Glomerular visceral epithelial cell (primary cell): ENCODE measurements at regions not wholly inside any gene's neighbourhood (a gene's known extent, or its start where the extent isn't known, plus 50 kb on each side); places are given as distances from the start of the nearest gene placed in this dataset.

Experiments
- DNase-seq: peaks from one replicate; pipeline ENCODE4 v3.0.0-alpha.2; 2016; ENCODE audit errors: extremely low spot score

DNA sequence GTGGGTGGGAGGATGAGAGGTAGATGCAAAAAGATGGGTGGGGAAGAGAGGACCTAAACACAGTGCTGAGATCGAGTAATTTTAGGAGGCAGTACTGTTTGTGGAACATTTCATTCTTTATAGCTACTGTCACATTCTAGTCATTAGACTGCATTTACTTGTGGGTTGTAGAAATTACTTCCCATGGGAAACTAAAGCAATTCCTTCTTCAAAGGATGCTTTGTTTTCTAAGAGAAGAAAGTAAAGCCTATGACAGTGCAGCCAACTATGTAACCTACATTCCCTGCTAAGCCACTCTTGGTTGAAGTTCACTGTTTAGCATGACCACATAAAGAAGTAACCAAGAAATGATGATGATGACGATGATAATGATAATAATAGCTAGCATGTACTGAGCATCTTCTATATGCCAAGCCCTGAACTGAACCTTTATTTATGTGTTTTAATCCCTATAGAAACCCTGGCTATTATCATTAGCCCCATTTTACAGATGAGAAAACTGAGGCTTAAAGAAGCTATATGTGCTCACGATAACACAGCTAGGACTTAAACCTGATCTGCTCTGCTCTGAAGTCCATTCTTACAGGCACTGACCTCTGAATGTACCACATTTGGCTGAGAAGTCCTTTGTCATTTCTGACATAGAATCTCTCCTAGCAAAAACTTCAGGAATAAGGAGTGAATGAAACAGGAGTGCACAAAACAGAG, 114.5 kb upstream of the KIT start:
- no peak for DNase-seq

- DNase-seq = no peak
Observed at GRCh38 chr4:54545663-54546424, 111.9 kb upstream of the KIT start.

- DNase-seq = no peak
Observed at GRCh38 chr4:54547299-54548097, 110.3 kb upstream of the KIT start.

- DNase-seq = no peak
Observed at GRCh38 chr4:54548098-54548620, 109.6 kb upstream of the KIT start.

DNA sequence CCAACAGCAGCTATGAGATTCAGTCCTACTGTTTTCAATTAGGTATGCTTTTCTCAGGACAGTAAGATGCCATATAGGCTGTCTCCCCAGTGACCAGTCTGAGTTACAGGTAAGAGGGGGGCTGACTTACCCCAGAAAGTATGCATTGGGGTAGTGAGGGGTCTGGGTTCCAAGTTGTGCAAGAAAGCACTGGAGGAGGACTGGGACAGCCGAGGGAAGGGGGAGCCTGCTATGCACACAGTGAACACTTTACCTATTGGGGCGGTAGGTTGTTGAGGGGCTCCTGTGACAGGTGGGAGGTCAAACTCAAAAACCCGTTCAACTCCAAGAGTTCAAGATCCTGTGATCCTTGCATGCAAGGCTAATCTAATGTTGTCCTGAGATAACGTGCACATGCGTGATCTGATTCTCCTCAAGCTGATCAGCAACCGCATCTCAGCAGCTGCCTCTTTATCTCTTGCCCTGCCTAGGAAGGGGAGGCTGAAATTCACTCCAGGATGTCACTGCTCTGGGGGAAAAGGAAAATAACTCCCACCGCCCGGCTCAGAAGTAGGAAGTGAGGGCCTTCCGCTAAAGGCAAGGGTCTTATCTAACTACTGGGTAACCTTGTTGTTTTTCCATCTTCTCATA, 108.8 kb upstream of the KIT start:
- no peak for DNase-seq

DNA sequence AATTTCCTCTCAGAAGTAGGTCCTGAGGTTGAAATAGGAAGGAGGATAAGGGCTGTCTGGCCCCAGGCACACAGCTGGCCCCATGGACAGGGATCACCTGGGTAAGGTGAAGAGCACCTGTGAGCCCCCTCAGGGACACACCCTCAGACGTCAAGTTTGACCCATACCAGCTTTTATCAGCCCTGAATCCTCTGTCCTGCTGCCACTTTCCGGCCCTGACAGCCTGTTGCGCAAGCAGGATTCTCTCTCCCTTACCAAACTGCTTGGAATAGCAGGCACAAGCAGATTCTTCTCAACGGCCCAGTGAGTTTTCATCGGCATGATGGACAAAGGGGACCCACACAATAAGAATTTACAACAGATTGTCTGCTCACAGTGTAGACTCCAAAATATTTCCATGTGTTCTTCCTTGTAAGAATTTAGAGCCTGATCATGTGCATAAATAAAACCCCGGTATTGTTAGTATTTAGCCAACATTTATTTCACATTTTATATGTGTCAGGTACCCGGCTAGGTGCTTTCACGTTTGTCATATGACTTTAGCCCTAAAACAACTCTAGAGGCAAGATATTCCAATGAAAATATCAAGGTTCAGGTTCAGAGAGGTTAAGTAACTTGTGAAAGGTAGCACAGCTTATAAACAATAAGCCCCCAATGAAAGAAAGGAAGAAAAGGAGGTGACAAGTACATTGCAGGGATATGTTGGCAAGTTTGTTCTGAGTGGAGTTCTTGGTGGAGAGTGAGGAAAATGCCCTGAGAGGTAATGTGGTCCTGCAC, 107.2 kb upstream of the KIT start:
- DNase-seq = no peak

DNA sequence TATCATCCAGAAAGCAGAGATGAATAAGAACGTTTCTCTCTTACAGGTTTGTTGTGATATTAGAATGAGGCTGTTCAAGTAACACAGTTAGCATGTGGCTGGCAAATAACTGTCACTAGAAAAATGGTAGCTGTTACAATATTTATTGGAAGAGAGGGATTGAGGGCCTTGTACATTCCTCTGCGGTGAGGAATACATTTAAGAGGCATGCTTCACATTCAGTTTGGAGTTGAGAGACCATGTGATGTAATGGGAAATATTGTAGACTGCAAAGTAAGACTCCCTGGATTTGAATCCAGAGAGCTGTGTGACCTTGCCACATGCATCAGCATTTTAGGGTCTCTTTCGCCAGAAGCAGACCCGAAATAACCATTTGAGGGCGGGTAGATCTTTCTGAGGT, 104.8 kb upstream of the KIT start:
- no peak for DNase-seq

DNA sequence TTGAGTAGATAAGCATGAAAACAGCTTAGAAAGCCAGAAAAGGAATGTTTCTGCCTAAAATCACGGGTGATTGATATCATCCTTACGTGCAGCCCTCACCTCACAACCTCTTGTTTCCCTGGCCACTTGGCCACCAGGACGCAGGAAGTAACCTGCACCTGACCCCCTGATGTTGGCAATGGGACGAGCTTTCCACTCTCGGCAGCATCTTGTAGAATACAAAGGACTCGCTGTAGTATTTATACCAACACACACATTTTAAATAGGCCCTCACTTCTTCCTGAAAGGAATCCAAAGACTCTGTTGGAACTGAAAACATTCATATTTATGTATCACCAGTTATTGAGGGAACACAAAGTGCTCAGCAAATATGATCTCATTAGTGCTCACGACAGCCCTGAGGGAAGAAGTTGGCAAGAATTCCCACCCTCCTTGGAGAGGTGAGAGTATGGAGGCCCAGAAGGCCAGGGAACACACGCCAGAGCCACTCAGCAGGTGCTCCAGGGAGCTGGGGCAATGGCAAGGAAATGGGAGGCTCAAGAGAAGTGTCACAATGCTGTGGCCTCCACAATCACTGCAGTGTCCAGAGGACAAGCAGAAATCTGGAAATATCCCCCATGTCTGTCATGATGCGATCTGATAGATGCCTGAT, 103.3 kb upstream of the KIT start:
- DNase-seq = no peak

DNA sequence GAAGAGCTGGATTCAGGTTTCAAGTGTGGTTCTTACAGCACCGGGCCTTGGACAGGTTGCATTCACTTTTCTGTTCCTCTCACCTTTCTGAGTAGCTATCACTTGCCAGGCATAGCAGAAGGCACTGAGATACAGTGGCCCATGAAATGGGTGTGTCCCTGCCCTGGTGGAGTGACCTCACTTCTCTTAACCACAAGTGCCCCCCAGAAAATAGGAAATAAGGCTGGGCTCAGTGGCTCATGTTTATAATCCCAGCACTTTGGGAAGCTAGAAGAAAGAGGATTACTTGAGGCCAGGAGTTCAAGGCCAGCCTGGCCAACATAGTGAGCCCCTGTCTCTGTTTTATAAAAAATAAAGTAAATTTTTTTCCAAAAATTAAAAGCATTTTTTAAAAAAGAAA, 101.7 kb upstream of the KIT start:
- DNase-seq = no peak

GRCh38 chr4:54556587-54556986, 101.2 kb upstream of the KIT start:
- no peak for DNase-seq

DNA sequence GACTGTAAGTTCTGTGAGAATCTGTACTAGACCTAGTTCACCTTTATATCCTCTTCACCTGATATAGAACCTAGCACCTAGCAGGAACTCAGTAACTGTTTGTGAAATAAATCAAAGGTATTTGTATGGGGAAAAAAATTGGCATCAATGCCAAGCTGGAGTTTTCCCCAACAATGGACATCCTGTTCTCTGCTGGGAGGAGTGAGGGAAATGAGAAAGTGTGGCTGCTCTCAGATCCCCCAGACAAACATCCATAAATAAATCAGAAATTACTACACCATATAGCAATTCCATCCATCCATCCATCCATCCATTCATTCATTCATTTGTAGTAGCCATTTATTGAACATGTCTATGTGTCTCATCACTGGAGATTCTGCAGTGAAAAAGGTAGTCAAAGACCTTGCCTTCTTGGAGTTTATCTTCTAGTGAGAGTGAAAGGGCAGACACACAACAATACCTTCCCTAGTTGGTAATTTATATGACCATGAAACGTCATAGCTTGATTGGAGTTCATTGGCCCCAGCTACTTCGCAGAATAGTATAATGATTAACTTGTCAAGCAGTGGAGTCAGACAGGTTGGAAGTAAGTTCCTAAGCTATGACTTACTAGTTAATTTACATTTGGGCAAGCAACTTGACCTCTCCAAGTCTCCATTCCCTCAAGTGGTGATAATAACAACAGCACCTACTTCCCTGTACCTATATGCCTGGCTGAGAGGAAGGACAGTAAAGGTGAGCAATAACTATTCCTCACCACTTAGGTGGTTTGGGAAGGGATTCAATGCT, 98.7 kb upstream of the KIT start:
- no peak for DNase-seq

- no peak for DNase-seq
Observed at GRCh38 chr4:54560513-54560912, 97.2 kb upstream of the KIT start.

DNA sequence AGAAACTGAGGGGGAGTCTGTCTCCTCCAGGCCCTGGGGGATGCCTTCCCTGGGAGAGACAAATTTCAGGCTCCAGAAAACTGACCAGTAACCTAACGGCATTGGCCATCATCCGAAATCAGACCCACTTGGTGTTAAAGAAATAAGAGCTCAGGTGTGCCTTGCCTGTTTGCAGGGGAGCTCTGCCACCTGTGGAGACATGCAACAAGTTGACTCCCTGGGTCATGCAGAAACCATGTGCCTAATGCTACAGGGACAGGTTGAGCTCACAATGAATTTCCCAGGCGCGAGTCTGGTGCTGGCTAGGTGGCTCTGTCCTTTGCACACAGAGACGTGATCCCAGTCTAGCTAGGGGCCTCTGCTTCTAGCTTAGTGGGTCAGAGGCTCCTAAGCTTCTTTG, 95.8 kb upstream of the KIT start:
- DNase-seq = no peak

GRCh38 chr4:54566608-54567007, 91.1 kb upstream of the KIT start:
- no peak for DNase-seq

DNA sequence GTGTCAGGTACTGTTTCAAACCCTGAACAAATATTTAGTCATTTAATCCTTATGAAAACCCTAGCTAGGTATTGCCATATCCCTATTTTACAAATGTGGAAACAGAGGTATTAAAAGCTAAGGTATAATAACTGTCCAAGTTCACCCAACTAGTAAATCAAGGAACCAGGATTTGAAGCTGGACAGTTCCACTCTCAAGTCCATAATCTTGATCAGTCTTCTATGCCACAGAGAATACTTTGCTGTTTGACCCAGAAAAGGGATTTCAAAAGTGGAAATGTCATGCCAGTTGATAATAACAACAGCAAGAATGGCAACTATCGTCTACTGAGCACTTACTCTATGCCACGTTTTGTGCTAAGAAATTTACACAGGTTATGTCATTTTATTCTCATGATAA, 90.4 kb upstream of the KIT start:
- DNase-seq = no peak

GRCh38 chr4:54568184-54568583, 89.6 kb upstream of the KIT start:
- DNase-seq = no peak

GRCh38 chr4:54570822-54571221, 86.9 kb upstream of the KIT start:
- no peak for DNase-seq

- no peak for DNase-seq
Observed at GRCh38 chr4:54571293-54572151, 86.2 kb upstream of the KIT start.

DNA sequence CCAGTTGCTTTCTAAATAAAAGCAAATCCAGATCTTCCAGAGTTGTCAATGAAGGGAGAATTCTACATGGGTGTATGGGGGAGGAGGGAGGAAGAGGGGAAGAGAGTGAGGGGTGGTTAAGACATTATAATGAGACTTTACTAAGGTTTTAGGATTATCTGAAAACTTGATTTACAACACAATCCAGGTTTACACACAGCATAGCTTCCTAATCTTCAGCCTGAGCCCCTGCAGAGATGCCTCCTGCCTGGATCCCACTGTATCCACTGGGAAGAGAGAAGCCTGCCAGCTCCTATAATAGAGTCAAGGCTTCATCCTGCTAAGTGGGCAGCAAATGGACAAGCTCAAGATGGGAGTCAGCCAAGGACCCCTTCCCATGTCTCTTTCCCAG, 85.6 kb upstream of the KIT start:
- no peak for DNase-seq
